Smooth muscle cell of the brain vasculature (primary cell): ENCODE measurements at regions not wholly inside any gene's neighbourhood (a gene's known extent, or its start where the extent isn't known, plus 50 kb on each side); places are given as distances from the start of the nearest gene placed in this dataset.
"Not testable (repeated sequence)": the region's sequence is repeated elsewhere in the genome, so short reads cannot be mapped to it uniquely, and the experiment has no call there.

Source experiments
- DNase-seq: peaks from one replicate; pipeline ENCODE4 v3.0.0-alpha.2; 2012; ENCODE audit warnings: low read depth, low spot score

- peak; percentile 24 for DNase-seq
These were observed 339.8 kb upstream of the PSMD7 start for GRCh38 chr16:73956587-73957494.

GRCh38 chr16:73955702-73956101, 340.9 kb upstream of the PSMD7 start:
- DNase-seq = no peak

- no peak for DNase-seq
These were observed 341.4 kb upstream of the PSMD7 start for GRCh38 chr16:73955255-73955654.

- DNase-seq = peak; percentile 20
These were observed 345.1 kb upstream of the PSMD7 start for GRCh38 chr16:73951481-73951880.

GRCh38 chr16:73949574-73950320, 346.9 kb upstream of the PSMD7 start:
- DNase-seq = peak; percentile 23

- no peak for DNase-seq
These were observed 351.0 kb upstream of the PSMD7 start for GRCh38 chr16:73945631-73946030.

- not testable (repeated sequence) for DNase-seq
These were observed 353.4 kb upstream of the PSMD7 start for GRCh38 chr16:73943184-73943583.

- DNase-seq = not testable (repeated sequence)
These were observed 355.8 kb upstream of the PSMD7 start for GRCh38 chr16:73940786-73941185.

- no peak for DNase-seq
These were observed 372.7 kb upstream of the PSMD7 start for GRCh38 chr16:73923951-73924350.

GRCh38 chr16:73921295-73921694, 375.3 kb upstream of the PSMD7 start:
- no peak for DNase-seq

- DNase-seq = no peak
These were observed 379.6 kb upstream of the PSMD7 start for GRCh38 chr16:73916829-73917594.

GRCh38 chr16:73915935-73916334, 380.7 kb upstream of the PSMD7 start:
- DNase-seq = no peak

GRCh38 chr16:73915140-73915539, 381.5 kb upstream of the PSMD7 start:
- no peak for DNase-seq

- DNase-seq = no peak
These were observed 383.8 kb upstream of the PSMD7 start for GRCh38 chr16:73912850-73913249.

- no peak for DNase-seq
These were observed 384.3 kb upstream of the PSMD7 start for GRCh38 chr16:73912281-73912680.

- no peak for DNase-seq
These were observed 387.0 kb upstream of the PSMD7 start for GRCh38 chr16:73909529-73910035.

GRCh38 chr16:73891129-73891542, 405.5 kb upstream of the PSMD7 start:
- no peak for DNase-seq

- DNase-seq = no peak
These were observed 406.2 kb upstream of the PSMD7 start for GRCh38 chr16:73890186-73891128.

- DNase-seq = no peak
These were observed 407.6 kb upstream of the PSMD7 start for GRCh38 chr16:73888840-73889490.

GRCh38 chr16:73887911-73888310, 408.7 kb upstream of the PSMD7 start:
- no peak for DNase-seq
